SK-N-SH treated with all-trans-retinoic acid at 6 μM for 48 hours (cell line): ENCODE measurements at regions not wholly inside any gene's neighbourhood (a gene's known extent, or its start where the extent isn't known, plus 50 kb on each side); places are given as distances from the start of the nearest gene placed in this dataset.

Source experiments
- ARNTL ChIP-seq: fragments of 450-650 bp; formaldehyde crosslinking; IDR thresholded peaks from 2 replicates; pipeline ENCODE4 v1.5.0; 2020; ENCODE audit warnings: low read depth, mild to moderate bottlenecking, moderate library complexity, borderline replicate concordance
- POU6F1 ChIP-seq: fragments of 250-450 bp; sonication (Bioruptor Pico); IDR thresholded peaks from 2 replicates; pipeline ENCODE4 v1.8.0; 2021; ENCODE audit warnings: low read depth, mild to moderate bottlenecking, moderate library complexity, borderline replicate concordance
- RARB ChIP-seq: fragments of 250-450 bp; sonication (Bioruptor Pico); IDR thresholded peaks from 2 replicates; pipeline ENCODE4 v1.8.0; 2021; ENCODE audit warnings: mild to moderate bottlenecking, moderate library complexity
- TOX ChIP-seq: fragments of 250-450 bp; sonication (Bioruptor Pico); IDR thresholded peaks from 2 replicates; pipeline ENCODE4 v1.8.0; 2021; ENCODE audit warnings: mild to moderate bottlenecking, moderate library complexity, borderline replicate concordance
- ZC3H10 ChIP-seq: fragments of 250-450 bp; sonication (Bioruptor Pico); IDR thresholded peaks from 2 replicates; pipeline ENCODE4 v1.5.1; 2021; ENCODE audit warnings: mild to moderate bottlenecking, moderate library complexity
- ZNF565 ChIP-seq: fragments of 450-650 bp; formaldehyde crosslinking; conservative IDR thresholded peaks from 2 replicates; pipeline ENCODE4 v1.5.0; 2020; ENCODE audit warnings: low read depth, mild to moderate bottlenecking, moderate library complexity
- TF ChIP-seq, protein P1 (sequence below): fragments of 250-450 bp; sonication (Bioruptor Pico); IDR thresholded peaks from 2 replicates; pipeline ENCODE4 v1.5.1; 2020; ENCODE audit warnings: low read depth, mild to moderate bottlenecking, moderate library complexity
- TF ChIP-seq, protein P2 (sequence below): fragments of 250-450 bp; sonication (Bioruptor Pico); IDR thresholded peaks from 2 replicates; pipeline ENCODE4 v1.5.0; 2020; ENCODE audit warnings: mild to moderate bottlenecking, moderate library complexity

GRCh38 chr16:55964923-55965475, 89.8 kb upstream of the CES5A start:
- TF ChIP-seq RARB (CRISPR knock-in tag): no peak
- TF ChIP-seq ZNF565 (CRISPR knock-in tag): no peak
- TF ChIP-seq, protein P1, sequence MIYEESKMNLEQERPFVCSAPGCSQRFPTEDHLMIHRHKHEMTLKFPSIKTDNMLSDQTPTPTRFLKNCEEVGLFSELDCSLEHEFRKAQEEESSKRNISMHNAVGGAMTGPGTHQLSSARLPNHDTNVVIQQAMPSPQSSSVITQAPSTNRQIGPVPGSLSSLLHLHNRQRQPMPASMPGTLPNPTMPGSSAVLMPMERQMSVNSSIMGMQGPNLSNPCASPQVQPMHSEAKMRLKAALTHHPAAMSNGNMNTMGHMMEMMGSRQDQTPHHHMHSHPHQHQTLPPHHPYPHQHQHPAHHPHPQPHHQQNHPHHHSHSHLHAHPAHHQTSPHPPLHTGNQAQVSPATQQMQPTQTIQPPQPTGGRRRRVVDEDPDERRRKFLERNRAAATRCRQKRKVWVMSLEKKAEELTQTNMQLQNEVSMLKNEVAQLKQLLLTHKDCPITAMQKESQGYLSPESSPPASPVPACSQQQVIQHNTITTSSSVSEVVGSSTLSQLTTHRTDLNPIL (CRISPR knock-in tag): no peak
- TF ChIP-seq POU6F1: no peak
- no peak for TF ChIP-seq ARNTL (CRISPR knock-in tag)
- TF ChIP-seq, protein P2, sequence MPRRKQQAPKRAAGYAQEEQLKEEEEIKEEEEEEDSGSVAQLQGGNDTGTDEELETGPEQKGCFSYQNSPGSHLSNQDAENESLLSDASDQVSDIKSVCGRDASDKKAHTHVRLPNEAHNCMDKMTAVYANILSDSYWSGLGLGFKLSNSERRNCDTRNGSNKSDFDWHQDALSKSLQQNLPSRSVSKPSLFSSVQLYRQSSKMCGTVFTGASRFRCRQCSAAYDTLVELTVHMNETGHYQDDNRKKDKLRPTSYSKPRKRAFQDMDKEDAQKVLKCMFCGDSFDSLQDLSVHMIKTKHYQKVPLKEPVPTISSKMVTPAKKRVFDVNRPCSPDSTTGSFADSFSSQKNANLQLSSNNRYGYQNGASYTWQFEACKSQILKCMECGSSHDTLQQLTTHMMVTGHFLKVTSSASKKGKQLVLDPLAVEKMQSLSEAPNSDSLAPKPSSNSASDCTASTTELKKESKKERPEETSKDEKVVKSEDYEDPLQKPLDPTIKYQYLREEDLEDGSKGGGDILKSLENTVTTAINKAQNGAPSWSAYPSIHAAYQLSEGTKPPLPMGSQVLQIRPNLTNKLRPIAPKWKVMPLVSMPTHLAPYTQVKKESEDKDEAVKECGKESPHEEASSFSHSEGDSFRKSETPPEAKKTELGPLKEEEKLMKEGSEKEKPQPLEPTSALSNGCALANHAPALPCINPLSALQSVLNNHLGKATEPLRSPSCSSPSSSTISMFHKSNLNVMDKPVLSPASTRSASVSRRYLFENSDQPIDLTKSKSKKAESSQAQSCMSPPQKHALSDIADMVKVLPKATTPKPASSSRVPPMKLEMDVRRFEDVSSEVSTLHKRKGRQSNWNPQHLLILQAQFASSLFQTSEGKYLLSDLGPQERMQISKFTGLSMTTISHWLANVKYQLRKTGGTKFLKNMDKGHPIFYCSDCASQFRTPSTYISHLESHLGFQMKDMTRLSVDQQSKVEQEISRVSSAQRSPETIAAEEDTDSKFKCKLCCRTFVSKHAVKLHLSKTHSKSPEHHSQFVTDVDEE (CRISPR knock-in tag): no peak
- no peak for TF ChIP-seq ZC3H10 (CRISPR knock-in tag)
- TF ChIP-seq TOX: no peak
